ENCODE measurements at regions not wholly inside any gene's neighbourhood (a gene's known extent, or its start where the extent isn't known, plus 50 kb on each side); places are given as distances from the start of the nearest gene placed in this dataset.

GRCh38 chr2:217683106-217683870 is 319.5 kb downstream of the TNS1 start:
- no peak for TF ChIP-seq CTCF (conservative IDR thresholded peaks at IDR 0.05)

GRCh38 chr2:217681791-217682190 is 321.0 kb downstream of the TNS1 start:
- TF ChIP-seq CTCF (conservative IDR thresholded peaks at IDR 0.05) = no peak
- H3K27ac ChIP-seq = no peak overlapping the region

More at GRCh38 chr2:217683106-217683870, 319.5 kb downstream of the TNS1 start:
- no peak overlapping the region for H3K27ac ChIP-seq

GRCh38 chr2:217680381-217680780 is 322.4 kb downstream of the TNS1 start:
- H3K27ac ChIP-seq = no peak overlapping the region
- TF ChIP-seq CTCF (conservative IDR thresholded peaks at IDR 0.05) = no peak

- no peak for TF ChIP-seq CTCF (conservative IDR thresholded peaks at IDR 0.05)
- H3K27ac ChIP-seq = no peak overlapping the region
These were observed 329.2 kb downstream of the TNS1 start for GRCh38 chr2:217673627-217674026.

GRCh38 chr2:217672472-217672871 is 330.3 kb downstream of the TNS1 start:
- no peak for TF ChIP-seq CTCF (conservative IDR thresholded peaks at IDR 0.05)
- no peak overlapping the region for H3K27ac ChIP-seq

- no peak overlapping the region for H3K27ac ChIP-seq
- no peak for TF ChIP-seq CTCF (conservative IDR thresholded peaks at IDR 0.05)
These were observed 330.9 kb downstream of the TNS1 start for GRCh38 chr2:217671871-217672270.

DNA sequence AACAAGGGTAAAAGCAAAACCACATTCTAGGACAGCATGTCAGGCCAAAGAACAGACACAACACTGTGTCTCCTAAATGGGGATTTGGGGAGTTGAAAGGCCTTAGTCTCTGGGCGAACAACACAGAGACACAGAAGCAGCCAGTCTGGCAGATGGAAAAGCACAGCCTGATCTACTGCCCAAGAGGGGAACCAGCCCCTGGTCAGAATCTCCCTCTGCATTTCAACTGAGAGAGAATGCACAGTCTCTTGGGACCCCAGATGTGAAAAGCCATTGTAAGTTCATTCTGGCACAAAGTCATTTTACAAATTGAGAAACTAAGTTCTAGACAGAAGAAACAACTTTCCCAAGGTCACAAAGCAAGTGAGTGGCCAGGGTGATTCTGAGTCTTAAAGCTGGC is 331.7 kb downstream of the TNS1 start:
- H3K27ac ChIP-seq = no peak overlapping the region

More for the DNA sequence above, 331.7 kb downstream of the TNS1 start:
- no peak for TF ChIP-seq CTCF (conservative IDR thresholded peaks at IDR 0.05)
